HEK293 (cell line): ENCODE measurements at regions not wholly inside any gene's neighbourhood (a gene's known extent, or its start where the extent isn't known, plus 50 kb on each side); places are given as distances from the start of the nearest gene placed in this dataset.

Experiments
- CTCF ChIA-PET: fragments of 350-600 bp; formaldehyde crosslinking; extraction: SDS; loops from one replicate; lab custom pipeline; 2021; ENCODE audit warnings: antibody characterized with exemption; lab: Yijun Ruan, JAX
- POLR2A ChIA-PET: fragments of 300-600 bp; formaldehyde crosslinking; extraction: SDS; loops from one replicate; lab custom pipeline; 2020; ENCODE audit warnings: antibody characterized with exemption, inconsistent platforms; lab: Yijun Ruan, JAX
- H3K27ac ChIP-seq: fragments of 200-500 bp; sonication (Bioruptor generic); 2 replicates; pipeline ENCODE4 v1.5.1; 2014; ENCODE audit warnings: low read depth, low read length, control low read depth, inconsistent platforms; ENCODE audit errors: extremely low read depth
- H3K36me3 ChIP-seq, 2 experiments: fragments of 200-500 bp in 1 of 2; sonication (Bioruptor generic) in 1 of 2; 1 replicate in 1 of 2; 2 replicates in 1 of 2; pipeline ENCODE4 v1.5.1; 2014 to 2017; ENCODE audit warnings: inconsistent platforms in 2 of 2, low read length in 2 of 2; ENCODE audit not compliant: control insufficient read depth in 2 of 2, insufficient read depth in 1 of 2
- H3K4me1 ChIP-seq: fragments of 200-500 bp; sonication (Bioruptor generic); 2 replicates; pipeline ENCODE4 v1.5.1; 2014; ENCODE audit warnings: mild to moderate bottlenecking, low read length, inconsistent platforms; ENCODE audit not compliant: control insufficient read depth, insufficient read depth
- H3K4me3 ChIP-seq: 2 replicates; pipeline ENCODE4 v1.5.1; 2011; ENCODE audit warnings: low read depth, mild to moderate bottlenecking, control low read depth, low read length, moderate library complexity
- H3K9me3 ChIP-seq: fragments of 200-500 bp; sonication (Bioruptor generic); 2 replicates; pipeline ENCODE4 v1.5.1; 2014; ENCODE audit warnings: low read depth, low read length, inconsistent platforms; ENCODE audit not compliant: control insufficient read depth, insufficient read depth
- AEBP2 ChIP-seq: fragments of 450-650 bp; formaldehyde crosslinking; IDR thresholded peaks from 2 replicates; pipeline ENCODE4 v1.5.1; 2016; ENCODE audit warnings: missing biosample characterization, missing genetic modification characterization, borderline replicate concordance
- BCL11B ChIP-seq: fragments of 450-650 bp; formaldehyde crosslinking; IDR thresholded peaks from 2 replicates; pipeline ENCODE4 v1.5.1; 2016; ENCODE audit warnings: low read depth, missing biosample characterization, missing genetic modification characterization
- GFI1B ChIP-seq: fragments of 450-650 bp; formaldehyde crosslinking; IDR thresholded peaks from 2 replicates; pipeline ENCODE4 v1.5.1; 2016; ENCODE audit warnings: missing biosample characterization, missing genetic modification characterization
- HOXA7 ChIP-seq: sonication (generic); formaldehyde crosslinking; IDR thresholded peaks from 2 replicates; pipeline ENCODE4 v1.8.1; 2022; ENCODE audit warnings: missing genetic modification reagents, borderline replicate concordance
- PATZ1 ChIP-seq: fragments of 450-650 bp; formaldehyde crosslinking; IDR thresholded peaks from 2 replicates; pipeline ENCODE4 v1.5.1; 2016; ENCODE audit warnings: missing biosample characterization, missing genetic modification characterization
- REST ChIP-seq: fragments of 450-650 bp; formaldehyde crosslinking; IDR thresholded peaks from 2 replicates; pipeline ENCODE4 v1.5.1; 2016; ENCODE audit warnings: missing biosample characterization, missing genetic modification characterization
- SP2 ChIP-seq: fragments of 450-650 bp; formaldehyde crosslinking; IDR thresholded peaks from 2 replicates; pipeline ENCODE4 v1.5.1; 2016; ENCODE audit warnings: missing biosample characterization, missing genetic modification characterization
- ZBTB11 ChIP-seq: fragments of 450-650 bp; formaldehyde crosslinking; conservative IDR thresholded peaks from 2 replicates; pipeline ENCODE4 v1.5.1; 2016; ENCODE audit warnings: low read depth, missing biosample characterization, missing genetic modification characterization
- ZBTB8A ChIP-seq: fragments of 450-650 bp; formaldehyde crosslinking; IDR thresholded peaks from 2 replicates; pipeline ENCODE4 v1.5.1; 2016; ENCODE audit warnings: missing biosample characterization, missing genetic modification characterization
- ZNF302 ChIP-seq: fragments of 450-650 bp; formaldehyde crosslinking; IDR thresholded peaks from 2 replicates; pipeline ENCODE4 v1.5.1; 2016; ENCODE audit warnings: missing biosample characterization, missing genetic modification characterization, low read depth
- ZNF37A ChIP-seq: fragments of 450-650 bp; IDR thresholded peaks from 2 replicates; pipeline ENCODE4 v1.5.1; 2018; ENCODE audit warnings: missing biosample characterization, missing genetic modification characterization
- ZNF610 ChIP-seq: fragments of 450-650 bp; formaldehyde crosslinking; IDR thresholded peaks from 2 replicates; pipeline ENCODE4 v1.5.1; 2016; ENCODE audit warnings: missing biosample characterization, missing genetic modification characterization, borderline replicate concordance
- ZNF785 ChIP-seq: fragments of 450-650 bp; formaldehyde crosslinking; IDR thresholded peaks from 2 replicates; pipeline ENCODE4 v1.5.1; 2016; ENCODE audit warnings: missing biosample characterization, missing genetic modification characterization

GRCh38 chr6:104537180-104537579 is 322.5 kb downstream of the HACE1 start:
- H3K36me3 ChIP-seq, result no peaks in the 10 kb centered on the region
- H3K4me3 ChIP-seq, result no peak overlapping the region
- POLR2A ChIA-PET, result no interaction called here
- H3K4me1 ChIP-seq, result no peaks in the 10 kb centered on the region
- CTCF ChIA-PET, result interaction anchor here (8.0 kb wide), 1 partner anchor 11 kb away, joined by 53 read pairs; no protein-coding TSS in a partner anchor
- no peak overlapping the region for H3K27ac ChIP-seq
- no peaks in the 10 kb centered on the region for H3K9me3 ChIP-seq
- TF ChIP-seq ZBTB11 (tag by site-specific recombination), result no peak
- TF ChIP-seq BCL11B (tag by site-specific recombination), result no peak
- no peak for TF ChIP-seq ZBTB8A
- no peak for TF ChIP-seq REST (tag by site-specific recombination)
- TF ChIP-seq ZNF610 (tag by site-specific recombination), result no peak
- no peak for TF ChIP-seq PATZ1 (tag by site-specific recombination)
- no peak for TF ChIP-seq ZNF785
- no peak for TF ChIP-seq ZNF302 (tag by site-specific recombination)

GRCh38 chr6:104532462-104532861 is 327.3 kb downstream of the HACE1 start:
- Histone ChIP-seq H3K4me1 (no peaks in the 10 kb centered on the region), H3K36me3 (no peaks in the 10 kb centered on the region), H3K4me3 (no peak overlapping the region), H3K9me3 (no peaks in the 10 kb centered on the region), H3K27ac (no peak overlapping the region)
- ChIA-PET CTCF (interaction anchor here (0.7 kb wide), 1 partner anchor 766 kb away, joined by 4 read pairs; no protein-coding TSS in a partner anchor), POLR2A (no interaction called here)
- TF ChIP-seq HOXA7 (CRISPR knock-in tag), result no peak
- TF ChIP-seq SP2 (tag by site-specific recombination), result no peak
- TF ChIP-seq AEBP2 (tag by site-specific recombination), result no peak
- no peak for TF ChIP-seq ZBTB8A
- TF ChIP-seq ZNF37A, result no peak
- TF ChIP-seq GFI1B, result no peak
